GM12891 (cell line): ENCODE measurements at regions not wholly inside any gene's neighbourhood (a gene's known extent, or its start where the extent isn't known, plus 50 kb on each side); places are given as distances from the start of the nearest gene placed in this dataset.

Source experiments
- PAX5 ChIP-seq: IDR thresholded peaks from 2 replicates; pipeline ENCODE4 v1.6.1; 2011; ENCODE audit warnings: low read length, moderate library complexity, mild to moderate bottlenecking; ENCODE audit not compliant: insufficient read depth, severe bottlenecking
- POLR2A ChIP-seq: IDR thresholded peaks from 2 replicates; pipeline ENCODE4 v1.6.1; 2011; ENCODE audit warnings: low read depth, low read length, control low read depth
- POLR2AphosphoS5 ChIP-seq: IDR thresholded peaks from 2 replicates; pipeline ENCODE4 v1.6.1; 2011; ENCODE audit warnings: low read depth, low read length, control low read depth
- POU2F2 ChIP-seq: IDR thresholded peaks from 2 replicates; pipeline ENCODE4 v1.6.1; 2011; ENCODE audit warnings: low read depth, mild to moderate bottlenecking, control low read depth, low read length, moderate library complexity
- SPI1 ChIP-seq: IDR thresholded peaks from 2 replicates; pipeline ENCODE4 v1.6.1; 2011; ENCODE audit warnings: low read depth, low read length, control low read depth
- TAF1 ChIP-seq: IDR thresholded peaks from 2 replicates; pipeline ENCODE4 v1.6.1; 2011; ENCODE audit warnings: low read depth, low read length, control low read depth

DNA sequence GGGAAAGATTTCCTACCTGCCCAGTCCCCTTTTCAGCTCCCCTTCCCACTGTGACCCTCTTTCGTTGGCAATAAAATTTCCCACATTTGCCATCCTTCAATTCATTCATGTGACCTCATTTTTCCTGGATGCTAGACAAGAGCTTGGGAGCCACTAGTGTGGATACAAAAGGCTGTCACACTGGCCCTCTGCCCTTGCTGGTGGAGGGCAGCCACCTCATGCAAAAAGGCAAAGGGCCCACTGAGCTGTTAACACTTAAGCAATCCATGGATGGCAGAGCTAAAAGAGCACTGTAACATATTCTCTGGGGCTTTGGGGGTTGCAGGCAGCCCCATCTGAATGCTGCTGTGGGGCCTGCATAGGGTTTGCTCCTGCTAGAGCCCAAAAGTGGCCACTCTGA, 315.1 kb downstream of the NEBL start:
- no peak for TF ChIP-seq POLR2A
- TF ChIP-seq POLR2AphosphoS5 = no peak
- TF ChIP-seq TAF1 = no peak
- TF ChIP-seq SPI1 = no peak
- no peak for TF ChIP-seq PAX5
- TF ChIP-seq POU2F2 = no peak
